Fibroblast of lung (primary cell): ENCODE measurements at regions not wholly inside any gene's neighbourhood (a gene's known extent, or its start where the extent isn't known, plus 50 kb on each side); places are given as distances from the start of the nearest gene placed in this dataset.

Source experiments
- DNase-seq, 2 donors: peaks; one replicate each; pipeline versions ENCODE4 v3.0.0 to v3.0.0-alpha.2; 2010; ENCODE audit warnings: low read depth in 2 of 2
- H2AFZ ChIP-seq: 2 replicates; pipeline ENCODE4 v1.5.1; 2012; ENCODE audit warnings: low read length, control low read depth, inconsistent platforms
- H3K27ac ChIP-seq: 2 replicates; pipeline ENCODE4 v1.5.1; 2011; ENCODE audit warnings: low read length, control low read depth; ENCODE audit not compliant: insufficient read depth
- H3K27me3 ChIP-seq: 2 replicates; pipeline ENCODE4 v1.5.1; 2011; ENCODE audit warnings: mild to moderate bottlenecking, low read length; ENCODE audit not compliant: control insufficient read depth, insufficient read depth
- H3K36me3 ChIP-seq: 2 replicates; pipeline ENCODE4 v1.5.1; 2011; ENCODE audit warnings: low read length; ENCODE audit not compliant: control insufficient read depth, insufficient read depth
- H3K4me1 ChIP-seq: 2 replicates; pipeline ENCODE4 v1.5.1; 2011; ENCODE audit warnings: low read length; ENCODE audit not compliant: control insufficient read depth, insufficient read depth; ENCODE audit errors: extremely low read depth
- H3K4me2 ChIP-seq: 2 replicates; pipeline ENCODE4 v1.5.1; 2011; ENCODE audit warnings: low read length, control low read depth; ENCODE audit not compliant: insufficient read depth; ENCODE audit errors: extremely low read depth
- H3K4me3 ChIP-seq, 4 experiments: fragments of 200-600 bp in 1 of 4; sonication (generic) in 1 of 4; replicated peaks in 1 of 4; 2 replicates each; pipeline ENCODE4 v1.5.1; 2011 to 2016; ENCODE audit warnings: low read length in 4 of 4, low read depth in 3 of 4, mild to moderate bottlenecking in 3 of 4, control low read depth in 2 of 4, inconsistent platforms in 1 of 4, mixed read lengths in 1 of 4; ENCODE audit not compliant: insufficient read depth in 1 of 4; ENCODE audit errors: control extremely low read depth in 1 of 4
- H3K79me2 ChIP-seq: 2 replicates; pipeline ENCODE4 v1.5.1; 2012; ENCODE audit warnings: mild to moderate bottlenecking, low read length, inconsistent platforms; ENCODE audit not compliant: control insufficient read depth, insufficient read depth
- H3K9ac ChIP-seq: 2 replicates; pipeline ENCODE4 v1.5.1; 2011; ENCODE audit warnings: mild to moderate bottlenecking, low read length, control low read depth; ENCODE audit not compliant: insufficient read depth
- H3K9me3 ChIP-seq: 2 replicates; pipeline ENCODE4 v1.5.1; 2012; ENCODE audit warnings: low read depth, low read length; ENCODE audit not compliant: control insufficient read depth, insufficient read depth
- H4K20me1 ChIP-seq: 2 replicates; pipeline ENCODE4 v1.5.1; 2011; ENCODE audit warnings: low read length; ENCODE audit not compliant: control insufficient read depth, insufficient read depth; ENCODE audit errors: extremely low read depth
- EZH2 ChIP-seq: IDR thresholded peaks from 2 replicates; pipeline ENCODE4 v1.5.1; 2012; ENCODE audit warnings: low read length, control low read depth, mild to moderate bottlenecking; ENCODE audit errors: missing control alignments
- TF ChIP-seq, protein P1 (sequence below), 2 donors: IDR thresholded peaks in 1 of 2; conservative IDR thresholded peaks in 1 of 2; 1 replicate in 1 of 2; 2 replicates in 1 of 2; pipeline ENCODE4 v1.5.1; 2011 to 2012; ENCODE audit warnings: low read length in 2 of 2, control low read depth in 1 of 2, inconsistent platforms in 1 of 2, low read depth in 1 of 2, mild to moderate bottlenecking in 1 of 2

DNA sequence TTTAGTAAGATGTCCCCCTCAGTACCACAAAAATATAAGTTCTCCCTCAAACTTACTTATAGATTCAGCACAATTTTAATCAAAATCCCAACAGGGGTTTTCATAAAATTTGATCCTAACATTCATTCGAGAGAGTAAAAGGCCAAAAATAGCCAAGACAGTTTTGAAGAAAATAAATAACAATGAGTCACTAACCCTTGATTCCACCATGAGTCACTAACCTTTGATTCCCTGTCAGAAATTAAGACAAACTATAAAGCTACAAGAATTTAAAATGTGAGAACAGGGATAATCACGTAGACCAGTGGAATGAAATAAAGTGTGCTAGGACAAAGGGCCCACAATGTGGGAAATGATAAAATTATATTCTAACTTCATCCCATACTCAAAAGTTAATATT lies 320.3 kb downstream of the SUCLA2 start:
- Histone ChIP-seq H3K4me2 (no peak overlapping the region), H3K4me3 (no peak overlapping the region), H3K27ac (no peak overlapping the region)

DNA sequence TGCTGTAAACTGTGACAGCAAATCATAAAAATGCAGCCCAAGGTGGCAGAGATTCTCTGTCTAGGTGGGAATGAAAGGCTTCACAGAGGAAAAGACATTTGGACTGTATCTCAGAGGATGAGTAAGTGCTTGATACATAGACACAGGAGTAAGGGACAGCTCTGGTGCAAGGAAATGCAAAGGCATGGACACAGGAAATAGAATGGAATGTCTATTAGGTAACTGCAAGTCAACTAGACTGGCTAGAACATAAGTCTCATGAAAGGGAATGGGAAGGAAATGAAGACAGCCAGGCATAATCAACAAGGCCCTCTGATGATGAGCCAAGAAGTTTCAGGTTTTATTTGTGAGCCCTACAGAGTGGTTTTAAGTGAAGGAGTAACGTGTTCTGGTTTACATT lies 321.7 kb downstream of the SUCLA2 start:
- Histone ChIP-seq H3K4me1 (peaks cover 2% of the 10 kb centered on the region), H3K27ac (no peak overlapping the region), H3K4me2 (no peak overlapping the region), H3K9ac (no peak overlapping the region), H2AFZ (no peak overlapping the region), H3K27me3 (no peaks in the 10 kb centered on the region), H3K4me3 (no peak overlapping the region), H3K9me3 (no peaks in the 10 kb centered on the region), H4K20me1 (no peaks in the 10 kb centered on the region), H3K79me2 (no peaks in the 10 kb centered on the region), H3K36me3 (no peaks in the 10 kb centered on the region)
- TF ChIP-seq, protein P1, sequence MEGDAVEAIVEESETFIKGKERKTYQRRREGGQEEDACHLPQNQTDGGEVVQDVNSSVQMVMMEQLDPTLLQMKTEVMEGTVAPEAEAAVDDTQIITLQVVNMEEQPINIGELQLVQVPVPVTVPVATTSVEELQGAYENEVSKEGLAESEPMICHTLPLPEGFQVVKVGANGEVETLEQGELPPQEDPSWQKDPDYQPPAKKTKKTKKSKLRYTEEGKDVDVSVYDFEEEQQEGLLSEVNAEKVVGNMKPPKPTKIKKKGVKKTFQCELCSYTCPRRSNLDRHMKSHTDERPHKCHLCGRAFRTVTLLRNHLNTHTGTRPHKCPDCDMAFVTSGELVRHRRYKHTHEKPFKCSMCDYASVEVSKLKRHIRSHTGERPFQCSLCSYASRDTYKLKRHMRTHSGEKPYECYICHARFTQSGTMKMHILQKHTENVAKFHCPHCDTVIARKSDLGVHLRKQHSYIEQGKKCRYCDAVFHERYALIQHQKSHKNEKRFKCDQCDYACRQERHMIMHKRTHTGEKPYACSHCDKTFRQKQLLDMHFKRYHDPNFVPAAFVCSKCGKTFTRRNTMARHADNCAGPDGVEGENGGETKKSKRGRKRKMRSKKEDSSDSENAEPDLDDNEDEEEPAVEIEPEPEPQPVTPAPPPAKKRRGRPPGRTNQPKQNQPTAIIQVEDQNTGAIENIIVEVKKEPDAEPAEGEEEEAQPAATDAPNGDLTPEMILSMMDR (conservative IDR thresholded peaks at IDR 0.05 in 1 of 2, IDR thresholded peaks at IDR 0.05 in 1 of 2; ENCODE audit: low read depth in 1 of 2, low read length in 2 of 2) = no peak
- TF ChIP-seq EZH2 = no peak
- peak; percentile 50 to 66 for DNase-seq

More for the DNA sequence above, 320.3 kb downstream of the SUCLA2 start:
- H3K36me3 ChIP-seq = no peaks in the 10 kb centered on the region
- H3K79me2 ChIP-seq = no peaks in the 10 kb centered on the region
- no peak overlapping the region for H3K9ac ChIP-seq
- peaks cover 2% of the 10 kb centered on the region for H3K4me1 ChIP-seq
- H4K20me1 ChIP-seq = no peaks in the 10 kb centered on the region
- no peaks in the 10 kb centered on the region for H3K9me3 ChIP-seq
- no peak overlapping the region for H2AFZ ChIP-seq
- peak; percentile 63 to 76 for DNase-seq
- TF ChIP-seq EZH2 = no peak
- TF ChIP-seq, protein P1 (conservative IDR thresholded peaks at IDR 0.05 in 1 of 2, IDR thresholded peaks at IDR 0.05 in 1 of 2; ENCODE audit: low read depth in 1 of 2, low read length in 2 of 2) = no peak
- no peaks in the 10 kb centered on the region for H3K27me3 ChIP-seq

DNA sequence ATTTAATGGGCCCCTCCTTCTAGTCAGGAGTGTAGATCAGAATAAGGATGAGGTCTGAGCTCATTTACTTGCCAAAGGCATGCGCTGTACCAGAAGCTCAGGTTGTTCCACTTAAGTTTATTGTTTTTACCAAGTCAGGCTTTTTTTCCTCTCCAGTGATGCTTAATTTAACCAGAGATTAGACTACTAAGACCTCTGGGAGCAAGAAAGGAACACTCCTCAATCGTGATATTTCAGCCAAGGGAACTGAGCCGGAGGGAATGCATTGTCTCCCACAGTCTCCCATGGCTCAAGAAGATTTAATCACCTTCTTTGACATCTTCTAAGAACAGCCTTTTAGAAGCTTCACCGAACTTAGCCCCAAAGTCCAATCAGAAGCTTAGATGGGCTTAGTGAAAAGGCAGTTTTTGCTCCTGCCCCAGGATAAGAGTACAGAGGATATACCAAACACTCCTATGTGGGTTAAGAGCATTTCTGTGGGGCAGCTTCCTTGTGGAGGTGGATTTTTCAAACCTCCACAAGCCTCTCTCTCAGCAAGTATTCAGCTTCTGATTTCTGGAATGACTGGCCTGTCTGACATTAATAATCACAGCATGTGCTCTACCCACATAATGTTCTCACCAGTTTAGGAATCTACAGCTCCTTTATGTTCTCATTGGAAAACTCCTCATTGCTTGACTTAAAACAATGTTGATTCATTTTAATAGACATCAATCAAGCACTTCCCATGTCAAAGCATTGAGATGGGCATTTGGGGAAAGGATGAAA lies 322.7 kb downstream of the SUCLA2 start:
- peaks cover 5% of the 10 kb centered on the region for H3K4me1 ChIP-seq
- H3K79me2 ChIP-seq = no peaks in the 10 kb centered on the region
- H3K27me3 ChIP-seq = no peaks in the 10 kb centered on the region
- H2AFZ ChIP-seq = no peak overlapping the region
- H3K4me3 ChIP-seq = no peak overlapping the region
- no peaks in the 10 kb centered on the region for H4K20me1 ChIP-seq
- H3K4me2 ChIP-seq = no peak overlapping the region
- peak in 1 of 2 donors; percentile 63 for DNase-seq
- H3K27ac ChIP-seq = no peak overlapping the region
- H3K36me3 ChIP-seq = no peaks in the 10 kb centered on the region
- TF ChIP-seq, protein P1 (conservative IDR thresholded peaks at IDR 0.05 in 1 of 2, IDR thresholded peaks at IDR 0.05 in 1 of 2; ENCODE audit: low read depth in 1 of 2, low read length in 2 of 2) = no peak
- no peak for TF ChIP-seq EZH2
- H3K9me3 ChIP-seq = no peaks in the 10 kb centered on the region
- H3K9ac ChIP-seq = no peak overlapping the region
